Left renal cortex interstitium (tissue), 4 donors: ENCODE measurements at regions not wholly inside any gene's neighbourhood (a gene's known extent, or its start where the extent isn't known, plus 50 kb on each side); places are given as distances from the start of the nearest gene placed in this dataset.
"Not testable (repeated sequence)": the region's sequence is repeated elsewhere in the genome, so short reads cannot be mapped to it uniquely, and the experiment has no call there.

Experiments
- DNase-seq, 4 donors: peaks; one replicate each; pipeline ENCODE4 v3.0.0-alpha.2; 2013; ENCODE audit warnings: low read depth in 4 of 4, low spot score in 2 of 4, missing footprints in 1 of 4

DNA sequence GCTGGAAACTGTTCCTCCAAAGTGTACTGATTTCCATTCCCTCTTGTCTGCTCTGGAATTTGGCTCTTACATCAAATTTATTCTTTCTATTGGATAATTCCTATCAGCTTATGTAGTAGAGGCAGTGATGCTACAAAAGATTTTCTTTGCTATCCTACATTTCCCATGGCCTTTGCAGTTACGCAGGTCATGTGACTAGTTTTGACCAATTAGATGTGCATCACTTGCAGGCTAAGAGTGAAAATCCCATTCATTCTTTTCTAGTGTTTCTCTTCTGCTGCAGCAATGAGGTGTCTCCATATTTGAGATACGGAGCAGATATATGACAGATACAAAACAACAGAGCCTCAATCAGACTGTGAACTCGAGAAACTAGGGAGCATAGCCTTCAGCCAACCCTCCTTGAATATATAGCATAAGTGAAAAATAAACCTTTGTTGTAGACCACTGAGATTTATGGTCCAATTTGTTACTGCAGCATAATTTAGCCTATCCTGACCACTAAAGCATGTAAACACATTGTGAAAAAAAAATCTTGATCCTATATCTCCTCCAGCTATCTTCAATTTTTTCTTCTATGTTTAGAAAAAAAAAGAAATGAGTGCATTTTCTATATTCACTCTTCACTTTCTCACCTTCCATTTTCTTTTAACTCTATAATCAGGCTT is 102.0 kb downstream of the HNMT start:
- no peak for DNase-seq

DNA sequence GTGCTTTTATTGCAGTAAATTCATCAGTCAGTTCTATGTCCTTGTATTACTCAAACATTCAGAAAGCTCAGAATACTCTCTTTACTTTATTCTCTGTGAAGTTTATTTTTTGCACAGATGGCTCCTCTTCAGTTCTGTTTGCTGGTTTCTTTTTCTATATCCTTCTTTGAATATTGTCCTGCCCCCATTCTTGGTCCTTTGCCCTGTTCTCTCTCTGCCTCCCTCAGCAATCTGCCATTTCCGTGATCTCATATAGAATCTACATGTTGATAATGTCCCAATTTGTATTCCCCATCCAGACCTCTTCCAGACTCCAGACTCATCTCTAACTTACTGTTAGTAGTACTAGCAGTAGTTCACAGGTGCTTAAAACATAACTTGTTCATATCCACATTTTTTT is 102.6 kb downstream of the HNMT start:
- DNase-seq, result no peak

DNA sequence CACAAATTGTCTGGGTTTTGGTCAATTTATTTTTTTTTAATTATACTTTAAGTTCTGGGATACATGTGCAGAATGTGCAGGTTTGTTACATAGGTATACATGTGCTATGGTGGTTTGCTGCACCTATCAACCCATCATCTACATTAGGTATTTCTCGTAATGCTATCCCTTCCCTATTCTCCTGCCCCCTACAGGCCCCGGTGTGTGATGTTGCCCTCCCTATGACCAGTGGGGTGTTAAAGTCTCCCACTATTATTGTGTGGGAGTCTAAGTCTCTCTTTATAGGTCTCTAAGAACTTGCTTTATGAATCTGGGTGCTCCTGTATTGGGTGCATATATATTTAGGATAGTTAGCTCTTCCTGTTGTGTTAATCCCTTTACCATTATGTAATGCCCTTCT is 104.4 kb downstream of the HNMT start:
- not testable (repeated sequence) for DNase-seq

DNA sequence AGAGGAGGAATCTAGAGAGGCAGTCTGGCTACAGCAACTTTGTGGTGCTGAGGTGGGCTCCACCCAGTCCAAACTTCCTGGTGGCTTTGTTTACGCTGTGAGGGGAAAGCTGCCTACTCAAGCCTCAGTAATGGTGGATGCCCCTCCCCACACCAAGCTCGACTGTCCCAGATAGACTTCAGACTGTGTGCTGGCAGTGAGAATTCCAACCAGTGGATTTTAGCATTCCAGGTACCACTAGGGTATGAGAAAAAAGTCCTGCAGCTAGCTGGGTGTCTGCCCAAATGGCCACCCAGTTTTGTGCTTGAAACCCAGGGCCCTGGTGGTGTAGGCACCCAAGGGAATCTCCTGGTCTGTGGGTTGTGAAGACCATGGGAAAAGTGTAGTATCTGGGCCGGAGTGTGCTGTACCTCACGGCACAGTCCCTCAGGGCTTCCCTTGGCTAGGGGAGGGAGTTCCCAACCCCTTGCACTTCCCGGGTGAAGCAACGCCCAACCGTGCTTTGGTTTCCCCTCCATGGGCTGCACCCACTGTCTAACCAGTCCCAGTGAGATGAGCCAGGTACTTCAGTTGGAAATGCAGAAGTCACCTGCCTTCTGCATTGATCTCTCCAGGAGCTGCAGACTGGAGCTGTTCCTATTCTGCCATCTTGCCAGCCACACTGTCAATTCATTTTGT is 106.9 kb downstream of the HNMT start:
- not testable (repeated sequence) for DNase-seq

DNA sequence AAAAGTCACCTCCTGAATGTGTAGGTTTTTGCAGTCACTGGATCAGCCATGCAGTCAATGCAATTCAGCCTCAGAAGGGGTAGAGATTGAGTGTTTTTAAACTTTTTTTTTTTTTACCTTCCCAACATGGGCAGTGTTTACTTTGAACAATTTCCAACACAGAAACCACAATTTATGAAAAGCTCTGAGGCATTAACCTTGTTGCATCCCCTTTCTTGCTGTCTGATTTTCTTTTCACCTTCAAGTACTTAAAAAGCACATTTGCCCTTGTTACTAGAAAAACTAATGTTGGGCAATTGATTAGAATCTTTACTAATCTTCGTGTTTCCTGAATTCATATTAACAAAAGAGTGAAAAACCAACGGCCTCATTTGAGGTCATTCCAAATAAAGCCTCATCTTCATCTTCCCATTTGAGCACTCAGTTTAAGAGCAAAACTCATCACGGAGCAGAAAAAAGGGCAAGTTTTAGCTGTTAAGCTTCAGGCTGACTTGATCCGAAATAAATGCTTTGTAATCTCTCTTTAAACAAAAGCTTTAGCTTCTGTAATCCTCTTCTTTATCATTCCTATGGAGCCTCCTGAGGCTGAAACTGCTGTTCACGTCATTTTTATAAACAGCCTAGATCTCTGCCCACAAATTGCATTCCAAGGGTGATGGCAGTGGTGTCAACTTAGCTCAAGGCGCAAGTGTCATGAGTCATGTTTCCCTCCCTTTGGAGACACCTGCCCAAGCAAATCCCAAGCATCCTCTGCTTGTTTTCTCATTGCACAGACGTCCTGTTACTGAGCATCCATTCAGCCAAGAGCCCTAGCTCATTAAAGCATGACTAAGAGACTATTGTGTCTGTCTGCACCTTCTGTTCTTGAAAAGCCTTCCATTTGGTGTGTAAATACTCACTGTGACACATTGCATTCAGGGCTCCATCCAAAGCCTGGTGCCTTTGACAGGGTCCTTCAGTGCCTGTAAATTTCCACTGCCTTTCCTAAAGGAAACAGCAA is 107.7 kb downstream of the HNMT start:
- no peak for DNase-seq

DNA sequence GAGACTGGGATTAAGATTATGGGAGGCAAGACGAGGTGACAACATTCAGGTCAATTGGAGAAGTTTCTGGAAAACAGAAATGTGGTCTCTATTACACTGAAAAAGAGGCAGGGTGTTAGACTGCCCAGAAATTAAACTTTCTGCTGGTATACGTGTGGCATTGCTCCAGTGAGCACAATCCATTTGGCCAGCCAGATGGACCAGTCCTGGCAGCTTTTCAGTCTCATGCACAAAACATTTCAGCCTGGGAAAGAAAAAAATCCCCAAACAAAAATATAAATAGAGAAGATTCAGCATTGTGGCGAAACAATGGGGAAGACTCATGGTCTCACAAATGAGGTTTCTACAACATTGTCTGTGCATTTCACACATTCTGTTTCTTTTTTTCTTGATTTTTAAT is 113.9 kb downstream of the HNMT start:
- DNase-seq, result no peak

DNA sequence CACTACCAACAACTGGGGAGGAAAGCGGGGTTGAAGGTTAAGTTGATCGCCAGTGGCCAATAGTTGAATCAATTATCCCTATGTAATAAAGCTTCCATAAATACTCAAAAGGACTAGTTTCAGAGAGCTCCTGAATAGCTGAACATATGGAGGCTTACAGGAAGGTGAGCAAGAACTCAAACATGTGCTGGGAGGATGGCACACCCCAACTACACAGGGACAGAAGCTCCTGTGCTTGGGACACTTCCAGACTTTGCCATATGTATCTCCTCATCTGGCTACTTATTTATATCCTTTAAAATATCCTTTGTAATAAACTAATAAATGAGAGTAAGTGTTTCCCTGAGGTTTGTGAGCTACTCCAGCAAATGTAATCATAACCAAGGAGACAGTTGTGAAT is 115.7 kb downstream of the HNMT start:
- DNase-seq, result no peak

DNA sequence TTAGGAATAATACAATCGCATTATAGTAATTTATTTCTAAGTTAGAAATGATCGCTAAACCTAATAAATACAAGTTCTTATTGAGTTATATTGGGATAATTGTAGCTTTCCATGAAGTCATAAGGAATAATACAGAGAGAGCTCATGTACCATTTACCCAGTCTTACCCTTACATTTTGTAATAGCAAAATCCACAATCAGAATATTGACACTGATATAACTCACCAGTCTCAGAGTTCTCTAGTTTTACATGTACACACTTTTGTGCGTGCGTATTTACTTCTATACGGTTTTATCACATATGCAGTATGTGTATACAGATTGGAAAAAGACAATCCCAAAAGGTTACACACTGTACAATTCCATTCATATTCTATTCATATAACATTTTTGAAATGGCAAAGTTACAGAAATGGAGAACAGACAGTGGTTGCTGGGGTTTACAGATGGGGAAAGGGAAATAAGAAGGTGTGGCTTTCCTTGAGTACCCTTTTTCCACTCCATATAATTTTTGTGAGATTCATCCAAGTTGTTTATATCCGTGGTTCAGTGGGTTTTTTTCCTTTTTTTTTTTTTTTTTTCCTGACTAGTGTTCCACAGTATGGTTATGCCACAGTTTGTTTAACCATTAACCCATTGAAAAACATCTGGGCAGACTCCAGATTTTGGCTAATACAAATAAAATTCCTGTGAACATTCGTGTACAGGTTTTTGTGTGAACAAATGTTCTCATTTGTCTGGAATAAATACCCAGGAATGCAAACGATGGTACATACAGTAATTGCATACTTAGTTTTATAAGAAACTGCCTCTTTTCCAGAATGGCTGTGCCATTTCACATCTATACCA is 117.2 kb downstream of the HNMT start:
- no peak for DNase-seq

DNA sequence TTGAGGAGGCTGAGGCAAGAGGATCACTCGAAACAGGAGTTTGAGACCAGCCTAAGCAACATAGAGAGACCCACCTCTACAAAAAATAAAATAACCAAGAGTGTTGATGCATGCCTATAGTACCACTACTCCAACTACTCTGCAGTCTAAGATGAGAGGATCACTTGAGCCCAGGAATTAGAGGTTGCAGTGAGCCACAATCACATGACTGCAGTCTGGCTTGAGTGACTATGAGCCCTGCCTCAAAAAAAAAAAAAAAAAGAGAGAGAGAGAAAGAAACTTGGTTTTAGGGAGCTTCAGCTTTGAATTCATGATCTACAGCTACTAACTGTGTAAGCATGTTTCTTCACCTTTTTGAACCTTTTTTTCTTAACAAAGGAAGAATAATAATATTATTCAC is 119.9 kb downstream of the HNMT start:
- DNase-seq, result no peak

DNA sequence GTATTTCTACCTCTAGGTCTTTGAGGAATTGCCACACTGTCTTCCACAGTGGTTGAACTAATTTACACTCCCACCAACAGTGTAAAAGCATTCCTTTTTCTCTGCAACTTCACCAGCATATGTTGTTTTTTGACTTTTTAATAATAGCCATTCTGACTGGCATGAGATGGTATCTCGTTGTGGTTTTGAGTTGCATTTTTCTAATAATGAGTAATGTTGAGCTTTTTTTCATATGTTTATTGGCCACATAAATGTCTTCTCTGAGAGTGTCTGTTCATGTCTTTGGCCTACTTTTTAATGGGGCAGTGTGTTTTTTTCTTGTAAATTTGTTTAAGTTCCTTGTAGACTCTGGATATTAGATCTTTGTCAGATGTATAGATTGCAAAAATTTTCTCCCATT is 121.2 kb downstream of the HNMT start:
- DNase-seq, result not testable (repeated sequence)

DNA sequence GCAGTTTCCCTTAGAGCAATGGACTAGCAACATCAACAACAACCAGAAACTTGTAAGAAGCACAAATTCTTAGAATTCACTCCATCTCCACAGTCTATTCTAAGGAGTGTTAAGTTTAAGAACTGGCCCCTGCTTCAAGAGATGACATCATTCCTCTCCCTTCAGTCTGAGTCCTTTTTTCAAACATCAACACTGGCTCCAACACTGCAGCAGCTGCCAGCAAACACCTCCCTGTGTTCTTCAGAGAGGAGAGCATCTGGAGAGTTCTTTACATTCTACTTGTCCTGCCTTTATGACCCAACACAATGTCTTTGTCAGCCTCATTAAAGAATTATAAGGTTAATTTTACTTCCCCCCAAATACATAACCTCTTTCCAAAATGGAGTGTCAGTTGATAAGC is 122.3 kb downstream of the HNMT start:
- DNase-seq, result no peak

DNA sequence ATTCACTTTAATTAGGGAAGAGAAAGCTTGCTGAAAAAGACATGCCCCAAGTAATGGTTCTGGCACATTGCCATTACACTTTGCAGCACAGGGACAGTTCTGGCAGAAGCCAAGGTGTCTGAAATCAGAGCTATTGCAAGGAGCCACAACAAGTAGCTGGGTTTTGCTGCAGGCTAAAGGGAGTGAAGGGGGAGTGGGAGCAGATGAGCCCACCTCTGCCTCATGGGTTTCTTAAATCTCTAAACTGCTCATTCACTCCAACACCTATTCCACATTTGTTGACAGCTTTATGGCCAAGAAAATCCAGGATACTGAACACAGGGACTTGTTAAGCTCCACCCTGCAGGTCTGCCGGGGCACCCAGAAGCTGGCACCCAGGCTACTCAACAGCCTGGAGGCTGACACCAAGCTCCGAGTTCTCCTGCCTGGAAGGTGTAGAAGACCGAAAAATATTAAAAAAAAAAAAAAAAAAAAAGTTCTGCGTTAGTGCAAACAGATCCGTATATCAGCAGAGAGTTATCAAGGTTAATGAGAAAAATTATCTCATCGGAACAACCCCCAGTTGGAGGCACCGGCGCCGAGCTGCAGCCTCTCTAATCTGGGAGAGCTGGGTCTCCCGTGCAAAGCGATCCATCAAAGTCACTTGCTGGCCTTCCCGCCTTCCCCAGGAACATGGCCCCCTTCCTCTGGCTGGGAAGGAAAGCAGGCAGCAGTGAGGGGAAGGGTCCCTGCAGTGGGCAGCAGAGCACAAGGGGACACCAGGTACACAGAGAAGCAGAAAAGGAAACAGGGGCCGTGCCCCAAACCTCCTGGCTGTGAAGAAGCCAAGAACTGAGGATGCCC is 123.7 kb downstream of the HNMT start:
- peak in 1 of 4 donors; percentile 4 for DNase-seq

DNA sequence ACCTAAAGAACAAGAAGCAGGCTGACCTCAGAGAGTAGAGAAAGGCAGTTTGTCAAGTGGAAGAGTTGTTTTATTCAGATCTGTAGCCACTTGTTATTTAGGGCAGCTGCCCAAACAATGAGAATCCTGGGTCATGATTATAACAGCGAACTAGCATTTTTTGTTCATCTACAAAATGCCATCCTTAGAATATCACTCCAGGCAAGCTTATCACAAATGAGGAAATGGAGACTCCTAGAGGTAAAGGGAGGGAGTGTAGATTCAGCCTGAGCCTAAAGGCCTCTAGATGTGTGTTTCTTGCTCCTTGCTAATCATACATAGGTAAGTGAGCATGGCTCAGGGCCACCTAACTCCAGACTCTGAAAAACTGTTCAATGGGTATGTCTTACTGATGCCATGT is 126.1 kb downstream of the HNMT start:
- peak in 1 of 4 donors; percentile 13 for DNase-seq

DNA sequence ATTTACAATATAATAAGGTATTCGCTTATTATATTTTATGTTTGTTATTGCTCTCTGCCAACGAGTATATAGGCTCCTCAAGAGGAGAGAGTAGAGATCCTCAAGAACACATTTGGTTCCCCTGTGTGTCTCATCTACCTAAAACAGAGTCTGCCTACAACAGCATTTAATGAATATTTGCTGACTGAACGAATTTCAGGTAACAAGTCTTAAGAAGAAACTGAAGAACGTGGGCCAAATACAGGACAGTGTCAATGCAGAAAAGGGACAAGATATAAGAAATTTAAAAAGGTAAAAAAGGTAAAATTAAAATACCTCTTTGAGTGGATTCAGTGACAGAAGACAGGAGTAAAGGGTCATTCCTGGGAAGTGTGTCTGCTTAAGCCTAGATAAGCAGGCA is 129.2 kb downstream of the HNMT start:
- no peak for DNase-seq

DNA sequence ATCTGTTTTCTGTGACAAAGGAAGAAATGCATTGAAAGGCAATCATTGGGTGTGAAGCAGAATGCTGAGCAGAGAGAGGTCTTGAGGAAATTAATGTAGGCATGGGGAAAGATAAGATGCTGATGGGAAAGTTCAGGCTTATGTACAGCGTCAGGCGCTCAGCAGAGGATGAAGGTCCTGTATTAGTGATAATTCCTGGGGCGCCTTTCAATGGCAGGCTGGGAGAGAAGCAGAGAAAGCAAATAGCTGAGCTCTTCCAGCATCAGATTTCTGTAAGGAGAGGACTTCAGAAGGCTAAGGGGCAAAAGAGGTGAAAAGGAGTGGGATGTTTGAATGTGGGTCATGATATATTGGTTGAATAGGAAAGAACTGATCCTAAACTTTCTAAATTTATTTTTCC is 129.8 kb downstream of the HNMT start:
- DNase-seq, result no peak

DNA sequence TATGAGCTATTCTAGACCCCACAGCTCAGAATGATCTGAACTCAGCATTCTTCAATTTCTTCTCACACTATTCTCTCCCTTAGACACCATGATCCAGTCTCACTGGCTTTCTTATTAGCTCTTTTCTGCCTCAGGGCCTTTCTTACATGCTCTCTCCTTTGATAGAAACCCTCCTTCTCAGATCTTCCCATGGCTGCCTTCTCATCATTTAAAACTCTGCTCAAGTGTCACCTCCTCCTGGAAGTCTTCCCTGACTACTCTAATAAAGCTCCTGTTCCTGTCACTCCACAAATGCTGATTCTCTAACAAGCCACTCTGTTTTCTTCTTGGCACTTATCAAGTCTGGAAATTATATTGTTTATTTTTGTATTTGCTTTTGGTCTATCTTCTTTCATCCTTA is 131.1 kb downstream of the HNMT start:
- DNase-seq, result no peak

DNA sequence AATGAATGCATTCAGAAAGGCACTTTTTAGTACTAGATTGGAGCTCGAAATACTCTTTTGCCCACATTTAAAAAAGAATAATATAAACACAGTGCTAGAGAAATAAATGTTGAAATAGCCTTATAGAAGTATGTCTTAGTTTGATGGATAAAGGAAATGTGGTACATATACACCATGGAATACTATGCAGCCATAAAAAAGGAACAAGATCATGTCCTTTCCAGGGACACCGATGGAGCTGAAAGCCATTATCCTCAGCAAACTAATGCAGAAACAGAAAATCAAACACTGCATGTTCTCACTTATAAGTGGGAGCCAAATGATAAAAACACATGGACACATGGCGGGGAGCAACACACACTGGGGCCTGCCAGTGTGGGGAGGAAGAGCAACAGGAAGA is 135.0 kb downstream of the HNMT start:
- not testable (repeated sequence) for DNase-seq

DNA sequence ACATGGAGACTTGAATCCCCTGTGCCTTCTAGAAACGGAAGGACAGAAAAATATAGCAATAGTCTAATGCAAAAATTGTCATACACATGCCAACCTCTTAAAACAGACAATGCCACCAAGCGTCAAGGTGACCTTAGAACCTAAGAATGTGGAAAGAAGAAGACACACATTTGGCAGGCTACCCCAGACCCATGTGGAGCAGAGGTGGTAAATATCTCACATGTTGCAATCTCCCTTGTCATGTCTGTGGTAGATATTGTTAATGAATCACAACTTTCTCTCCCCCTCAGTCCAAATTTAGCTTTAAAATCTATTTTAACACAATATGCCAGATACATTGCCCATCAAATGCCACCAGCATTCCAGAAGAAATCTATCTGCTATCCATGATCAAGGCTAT is 137.4 kb downstream of the HNMT start:
- no peak for DNase-seq

DNA sequence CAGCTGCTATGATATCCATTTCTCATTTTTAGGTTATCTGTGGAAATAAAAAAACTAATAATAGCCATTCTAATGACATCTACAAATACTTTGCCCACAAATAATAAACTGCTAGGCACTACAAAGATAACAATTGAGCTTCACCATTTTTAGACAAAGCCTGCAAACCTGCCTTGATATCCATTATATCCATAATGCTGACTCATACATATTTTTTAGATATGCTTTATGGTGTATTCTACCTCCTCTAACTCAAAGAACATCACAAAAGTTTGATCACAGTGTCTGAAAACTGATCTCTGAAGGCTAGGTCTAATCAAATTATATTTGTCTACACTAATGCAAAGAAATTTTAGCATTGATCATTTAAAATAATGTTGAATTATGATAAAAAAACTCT is 138.4 kb downstream of the HNMT start:
- no peak for DNase-seq

DNA sequence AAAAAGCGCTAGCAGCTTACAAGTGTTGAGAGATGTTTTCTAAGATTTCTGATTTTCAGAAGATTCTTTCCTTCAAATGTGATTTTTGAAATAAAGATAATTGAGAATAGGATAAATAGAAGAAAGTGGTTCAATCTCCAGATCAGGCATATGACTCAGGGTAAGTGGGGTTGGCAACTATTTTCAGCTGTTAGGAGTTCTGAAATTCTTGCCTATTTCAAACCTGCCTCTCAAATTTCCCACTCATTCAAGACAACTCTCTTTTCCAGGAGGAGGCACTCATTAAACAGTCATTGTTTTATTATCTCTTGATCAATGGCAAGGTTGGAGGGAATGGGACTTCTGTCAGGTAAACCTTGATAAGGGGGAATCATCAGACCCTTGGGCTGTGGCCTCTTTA is 138.9 kb downstream of the HNMT start:
- DNase-seq, result no peak
